ENCODE measurements at regions not wholly inside any gene's neighbourhood (a gene's known extent, or its start where the extent isn't known, plus 50 kb on each side); places are given as distances from the start of the nearest gene placed in this dataset.

DNA sequence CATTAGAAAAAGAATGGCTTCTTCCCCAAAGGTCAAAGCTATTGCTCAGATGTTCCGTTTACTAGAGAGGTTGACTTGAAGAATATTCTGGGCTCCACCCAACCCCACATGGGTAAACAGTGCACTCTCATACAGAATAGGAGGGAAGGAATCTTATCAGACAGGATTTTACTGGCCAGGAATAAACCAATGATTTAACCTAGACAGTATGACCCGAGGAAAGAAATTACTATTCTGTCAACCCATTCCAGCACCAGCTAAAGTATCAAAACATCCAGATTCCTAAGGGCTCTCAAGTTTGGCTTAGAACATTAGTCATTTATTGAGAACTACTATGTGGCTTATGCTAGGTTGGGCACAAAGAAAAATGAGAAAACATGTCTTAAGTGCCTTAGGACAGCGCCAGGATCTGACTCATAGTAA, 493.6 kb upstream of the KLF4 start:
- TF ChIP-seq, protein P1, sequence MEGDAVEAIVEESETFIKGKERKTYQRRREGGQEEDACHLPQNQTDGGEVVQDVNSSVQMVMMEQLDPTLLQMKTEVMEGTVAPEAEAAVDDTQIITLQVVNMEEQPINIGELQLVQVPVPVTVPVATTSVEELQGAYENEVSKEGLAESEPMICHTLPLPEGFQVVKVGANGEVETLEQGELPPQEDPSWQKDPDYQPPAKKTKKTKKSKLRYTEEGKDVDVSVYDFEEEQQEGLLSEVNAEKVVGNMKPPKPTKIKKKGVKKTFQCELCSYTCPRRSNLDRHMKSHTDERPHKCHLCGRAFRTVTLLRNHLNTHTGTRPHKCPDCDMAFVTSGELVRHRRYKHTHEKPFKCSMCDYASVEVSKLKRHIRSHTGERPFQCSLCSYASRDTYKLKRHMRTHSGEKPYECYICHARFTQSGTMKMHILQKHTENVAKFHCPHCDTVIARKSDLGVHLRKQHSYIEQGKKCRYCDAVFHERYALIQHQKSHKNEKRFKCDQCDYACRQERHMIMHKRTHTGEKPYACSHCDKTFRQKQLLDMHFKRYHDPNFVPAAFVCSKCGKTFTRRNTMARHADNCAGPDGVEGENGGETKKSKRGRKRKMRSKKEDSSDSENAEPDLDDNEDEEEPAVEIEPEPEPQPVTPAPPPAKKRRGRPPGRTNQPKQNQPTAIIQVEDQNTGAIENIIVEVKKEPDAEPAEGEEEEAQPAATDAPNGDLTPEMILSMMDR (IDR thresholded peaks at IDR 0.05), result no peak
- intact Hi-C loops (cut with micrococcal nuclease), result no loop called here
- no peaks in the 10 kb centered on the region for H3K9me3 Mint-ChIP-seq
- DNase-seq, result no peak
- no peak overlapping the region for H3K27ac Mint-ChIP-seq
- H3K27me3 Mint-ChIP-seq, result peaks cover 4% of the 10 kb centered on the region
- ATAC-seq (ENCODE audit: low read depth), result no peak
- no peak overlapping the region for H3K4me3 Mint-ChIP-seq
- ChIA-PET POLR2A (no interaction called here), CTCF (no interaction called here)
- H3K4me1 Mint-ChIP-seq, result no peaks in the 10 kb centered on the region
- H3K36me3 Mint-ChIP-seq (ENCODE audit: low read depth), result no peaks in the 10 kb centered on the region

DNA sequence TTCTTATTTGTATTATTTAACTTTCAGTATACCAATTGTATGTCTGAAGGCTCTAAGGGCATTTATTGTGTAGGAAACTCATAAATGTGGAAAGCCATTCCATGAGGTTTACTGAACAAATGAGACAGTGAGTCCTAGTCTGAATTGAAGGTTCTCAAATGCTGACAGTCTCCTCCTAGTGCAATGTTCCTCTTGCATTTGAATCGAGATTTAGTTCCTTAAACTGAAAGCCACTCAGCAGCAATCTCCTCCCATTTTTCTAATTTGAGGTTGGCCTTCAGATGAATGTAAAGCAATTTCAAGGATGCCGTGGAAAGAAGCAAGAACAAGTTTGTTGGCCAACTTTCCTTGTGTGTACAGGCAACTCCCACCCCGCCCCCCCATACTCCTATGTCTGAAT, 493.2 kb upstream of the KLF4 start:
- Mint-ChIP-seq H3K4me3 (no peak overlapping the region), H3K27ac (no peak overlapping the region), H3K4me1 (no peaks in the 10 kb centered on the region), H3K9me3 (no peaks in the 10 kb centered on the region), H3K27me3 (peaks cover 2% of the 10 kb centered on the region), H3K36me3 (ENCODE audit: low read depth) (no peaks in the 10 kb centered on the region)
- TF ChIP-seq, protein P1 (IDR thresholded peaks at IDR 0.05), result no peak
- CTCF ChIA-PET, result no interaction called here
- POLR2A ChIA-PET, result no interaction called here
- ATAC-seq (ENCODE audit: low read depth), result no peak
- intact Hi-C loops (cut with micrococcal nuclease), result no loop called here
- DNase-seq, result no peak

DNA sequence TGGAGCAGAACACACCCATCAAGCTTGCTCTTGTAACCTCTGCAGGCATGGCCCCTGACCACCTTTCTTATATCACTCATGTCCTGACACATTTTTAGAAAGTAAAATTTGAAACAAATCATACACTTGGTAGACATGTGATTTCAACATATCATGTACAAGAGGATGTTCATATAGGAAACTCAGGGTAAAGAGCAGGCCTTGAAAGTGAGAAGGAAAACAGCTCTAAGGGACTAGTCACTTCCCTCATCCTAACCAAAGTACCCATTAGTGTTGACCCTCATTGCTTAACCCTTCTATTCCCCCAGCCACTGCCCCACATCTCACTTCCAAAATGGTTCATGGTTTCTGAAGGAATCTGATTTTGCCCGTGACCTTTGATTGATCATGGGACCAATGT, 492.4 kb upstream of the KLF4 start:
- intact Hi-C loops (cut with micrococcal nuclease), result no loop called here
- DNase-seq, result no peak
- TF ChIP-seq, protein P1 (IDR thresholded peaks at IDR 0.05), result no peak
- Mint-ChIP-seq H3K36me3 (ENCODE audit: low read depth) (no peaks in the 10 kb centered on the region), H3K4me1 (no peaks in the 10 kb centered on the region), H3K9me3 (no peaks in the 10 kb centered on the region), H3K27ac (no peak overlapping the region), H3K27me3 (no peaks in the 10 kb centered on the region), H3K4me3 (no peak overlapping the region)
- ChIA-PET CTCF (no interaction called here), POLR2A (no interaction called here)
- ATAC-seq (ENCODE audit: low read depth), result no peak

DNA sequence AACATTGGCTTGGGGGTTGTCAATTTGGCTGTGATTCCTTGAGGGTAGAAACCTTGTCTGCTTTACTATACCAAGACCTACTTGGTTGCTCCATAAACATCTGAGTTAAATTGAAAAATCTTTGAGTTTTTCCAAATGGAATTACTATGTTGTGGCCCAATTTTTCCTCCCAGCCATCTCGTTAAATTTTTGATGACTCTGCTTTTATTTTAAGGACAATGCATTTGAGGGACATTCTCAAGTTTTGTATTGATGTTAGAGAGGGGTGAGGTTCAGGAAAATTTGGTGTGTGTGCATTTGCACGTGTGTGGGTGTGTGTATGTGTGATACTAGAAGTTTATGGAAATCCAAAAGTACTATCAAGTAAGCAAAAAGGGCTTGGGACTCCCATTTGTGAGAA, 491.4 kb upstream of the KLF4 start:
- H3K4me1 Mint-ChIP-seq, result no peaks in the 10 kb centered on the region
- TF ChIP-seq, protein P1 (IDR thresholded peaks at IDR 0.05), result no peak
- no peak for DNase-seq
- intact Hi-C loops (cut with micrococcal nuclease), result no loop called here
- no peak overlapping the region for H3K27ac Mint-ChIP-seq
- ATAC-seq (ENCODE audit: low read depth), result no peak
- ChIA-PET CTCF (no interaction called here), POLR2A (no interaction called here)
- H3K27me3 Mint-ChIP-seq, result no peaks in the 10 kb centered on the region
- H3K4me3 Mint-ChIP-seq, result no peak overlapping the region
- no peaks in the 10 kb centered on the region for H3K9me3 Mint-ChIP-seq
- H3K36me3 Mint-ChIP-seq (ENCODE audit: low read depth), result no peaks in the 10 kb centered on the region

DNA sequence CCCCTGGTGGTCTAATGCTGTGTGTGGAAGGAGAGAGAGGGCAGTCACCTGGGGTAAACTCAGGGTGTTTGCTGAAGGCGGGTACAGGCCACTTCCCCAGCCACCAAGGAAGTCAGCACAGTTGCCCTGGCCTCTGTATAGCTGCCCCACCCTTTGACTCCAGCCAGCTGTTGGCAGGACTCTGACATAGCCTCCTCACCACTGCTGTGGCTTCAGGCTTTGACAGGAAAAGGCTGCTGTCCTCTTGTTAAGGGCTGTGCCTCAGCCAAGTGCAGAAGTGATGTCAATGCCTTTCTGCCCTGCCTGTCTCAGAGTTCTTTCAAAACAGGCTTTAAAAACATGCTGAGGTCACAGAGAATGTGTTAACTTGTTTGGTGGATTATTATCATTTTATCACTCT, 487.2 kb upstream of the KLF4 start:
- Mint-ChIP-seq H3K4me1 (no peaks in the 10 kb centered on the region), H3K27ac (no peak overlapping the region), H3K4me3 (no peak overlapping the region), H3K36me3 (ENCODE audit: low read depth) (no peaks in the 10 kb centered on the region), H3K27me3 (no peaks in the 10 kb centered on the region), H3K9me3 (no peaks in the 10 kb centered on the region)
- intact Hi-C loops (cut with micrococcal nuclease), result no loop called here
- TF ChIP-seq, protein P1 (IDR thresholded peaks at IDR 0.05), result no peak
- ChIA-PET POLR2A (no interaction called here), CTCF (no interaction called here)
- DNase-seq (no peak), ATAC-seq (ENCODE audit: low read depth) (no peak)
